Inflammatory macrophage (primary cell): ENCODE measurements at regions not wholly inside any gene's neighbourhood (a gene's known extent, or its start where the extent isn't known, plus 50 kb on each side); places are given as distances from the start of the nearest gene placed in this dataset.

ENCODE experiments used
- DNase-seq, 2 donors: peaks; one replicate each; pipeline ENCODE4 v3.0.0-alpha.2; 2020 to 2022

GRCh38 chr1:36539526-36539925 lies 56.8 kb upstream of the CSF3R start:
- DNase-seq = no peak

DNA sequence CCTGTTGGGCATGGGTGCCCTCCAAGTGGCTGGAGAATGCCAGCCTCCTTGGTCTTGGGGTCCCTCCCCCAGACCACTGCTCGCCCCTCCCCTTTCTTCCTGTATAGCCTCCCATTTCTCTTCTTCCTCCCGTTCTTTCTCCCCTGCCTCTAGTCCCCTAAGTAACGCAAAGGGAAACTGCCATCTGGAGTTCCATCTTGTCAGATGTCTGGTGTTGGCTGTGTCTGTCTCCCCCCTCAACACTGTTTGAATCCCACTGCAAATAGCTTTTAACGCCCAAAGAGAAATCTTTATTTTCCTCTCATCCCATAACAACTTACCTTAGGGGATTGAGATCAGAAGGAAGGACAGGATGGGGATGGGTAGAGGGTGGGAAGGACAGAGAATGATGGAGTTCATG lies 55.3 kb upstream of the CSF3R start:
- no peak for DNase-seq

- DNase-seq = no peak
Measured at GRCh38 chr1:36537190-36537768, 54.6 kb upstream of the CSF3R start.

DNA sequence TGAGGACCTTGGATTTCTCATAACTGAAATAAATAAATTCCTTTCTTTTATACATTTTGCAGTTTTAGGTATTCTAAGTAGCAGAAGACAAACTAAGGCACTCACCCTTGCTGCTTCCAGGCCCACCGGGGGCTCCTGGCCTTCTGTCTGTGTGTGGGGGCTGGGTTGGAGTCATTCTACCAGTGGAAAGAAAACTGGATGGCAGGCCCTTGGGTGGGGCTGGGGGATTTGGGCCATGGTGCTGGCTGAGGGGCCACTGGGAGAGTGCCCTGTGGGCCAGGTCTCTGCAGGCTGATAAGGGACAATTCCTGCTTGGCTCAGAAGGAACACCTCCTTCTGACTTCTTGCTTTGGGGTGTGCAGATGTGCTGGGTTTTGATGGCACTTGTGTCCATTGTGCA lies 54.0 kb upstream of the CSF3R start:
- no peak for DNase-seq

GRCh38 chr1:36534711-36535412 lies 52.1 kb upstream of the CSF3R start:
- no peak for DNase-seq

DNA sequence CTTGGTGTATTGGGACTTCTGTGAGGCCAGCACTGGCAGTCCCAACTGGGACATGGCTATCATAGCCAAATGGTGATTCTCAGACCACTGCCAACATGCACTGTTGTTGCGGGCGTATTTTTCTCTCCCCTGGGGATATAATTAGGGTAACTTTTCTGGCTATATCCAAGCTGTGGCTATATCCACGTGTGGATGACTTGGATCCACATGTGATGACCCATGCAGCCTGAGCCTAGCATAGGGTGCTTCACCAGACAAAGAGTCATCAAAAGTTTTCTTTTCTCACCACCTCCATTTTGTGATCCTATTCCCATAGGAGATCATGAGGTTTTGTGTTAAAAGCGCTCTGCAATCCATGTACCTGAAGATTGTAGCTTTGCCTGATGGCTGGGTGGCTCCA lies 51.2 kb upstream of the CSF3R start:
- no peak for DNase-seq

- no peak for DNase-seq
Measured at GRCh38 chr1:36532810-36533401, 50.2 kb upstream of the CSF3R start.
